ENCODE measurements at regions not wholly inside any gene's neighbourhood (a gene's known extent, or its start where the extent isn't known, plus 50 kb on each side); places are given as distances from the start of the nearest gene placed in this dataset.
"Not testable (repeated sequence)": the region's sequence is repeated elsewhere in the genome, so short reads cannot be mapped to it uniquely, and the experiment has no call there.

DNA sequence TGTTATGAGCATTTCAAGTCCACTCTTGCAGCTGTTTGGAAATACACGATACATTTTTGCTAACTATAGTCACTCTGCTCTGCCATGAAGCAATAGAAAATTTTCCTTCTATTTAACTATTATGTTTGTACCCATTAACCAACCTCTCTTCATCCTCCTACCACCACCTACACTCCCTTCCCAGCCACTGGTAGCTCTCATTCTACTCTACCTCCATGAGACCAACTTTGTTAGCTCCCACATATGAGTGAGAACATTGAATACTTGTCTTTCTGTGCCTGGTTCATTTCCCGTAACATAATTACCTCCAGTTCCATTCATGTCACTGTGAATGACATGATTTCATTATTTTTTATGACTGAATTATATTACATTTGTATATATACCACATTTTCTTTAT, 505.9 kb upstream of the CCNG1 start:
- DNase-seq (ENCODE audit: low read depth in 2 of 3, low spot score in 1 of 3): no peak

DNA sequence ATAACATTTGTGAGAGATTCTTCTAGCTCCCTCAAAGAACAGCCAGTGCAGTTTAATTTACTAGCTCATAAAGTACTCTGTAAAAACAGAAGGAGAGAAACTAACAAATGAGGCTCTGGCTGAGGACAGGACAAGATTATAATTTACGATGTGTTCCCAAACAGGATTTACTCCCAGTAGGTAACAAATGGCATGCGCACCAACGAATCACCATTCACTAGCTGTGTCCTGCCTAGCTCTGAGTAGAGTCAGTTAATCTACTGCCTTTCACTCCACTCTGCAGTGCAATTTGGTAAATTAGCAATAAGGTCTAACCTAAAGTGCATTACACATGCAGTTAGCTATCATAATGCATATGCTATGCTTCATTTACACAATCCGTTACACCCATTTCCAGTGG, 497.4 kb upstream of the CCNG1 start:
- DNase-seq (ENCODE audit: low read depth in 2 of 3, low spot score in 1 of 3): no peak

DNA sequence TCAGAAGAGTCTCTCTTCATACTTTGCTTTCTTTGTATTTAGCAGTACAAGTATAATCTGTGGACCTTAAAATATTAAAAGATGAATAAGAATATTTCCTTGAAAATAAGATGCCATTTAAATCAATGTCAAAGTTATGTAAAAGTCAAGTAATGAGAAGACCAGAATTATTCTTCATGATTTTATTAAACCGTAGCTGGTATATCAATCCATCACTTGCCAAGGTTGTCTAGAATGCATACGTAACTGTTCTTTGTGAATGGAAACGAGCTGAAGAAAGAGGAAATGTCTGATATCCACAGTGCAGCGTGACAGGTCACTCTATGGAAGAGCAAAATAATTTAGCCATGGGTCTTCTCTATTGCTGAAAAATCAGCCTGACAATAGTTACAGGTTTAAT, 488.7 kb upstream of the CCNG1 start:
- no peak for DNase-seq (ENCODE audit: low read depth in 2 of 3, low spot score in 1 of 3)

- no peak for DNase-seq (ENCODE audit: low read depth in 2 of 3, low spot score in 1 of 3)
Observed at GRCh38 chr5:162956570-162956969, 480.8 kb upstream of the CCNG1 start.

- not testable (repeated sequence) for DNase-seq (ENCODE audit: low read depth in 2 of 3, low spot score in 1 of 3)
Observed at GRCh38 chr5:162964144-162964543, 473.3 kb upstream of the CCNG1 start.

DNA sequence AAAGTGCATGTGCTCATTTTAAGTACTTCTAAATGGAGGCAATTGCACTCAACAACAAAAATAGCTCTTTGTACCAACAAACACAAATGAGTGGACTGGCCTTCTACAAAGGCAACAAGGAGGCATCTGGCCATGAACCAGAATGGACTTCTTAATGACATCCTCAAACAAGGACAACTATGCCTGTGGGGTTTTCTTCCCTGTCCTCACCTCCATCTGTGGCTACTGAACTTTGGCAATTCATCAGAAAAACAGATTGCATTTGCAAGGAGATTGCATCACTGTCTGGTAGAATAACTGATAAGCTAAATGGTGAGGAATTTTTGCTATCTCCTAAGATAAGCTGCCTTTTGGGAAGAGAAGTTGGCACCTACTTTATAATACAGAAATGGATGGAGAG, 447.3 kb upstream of the CCNG1 start:
- no peak for DNase-seq (ENCODE audit: low read depth in 2 of 3, low spot score in 1 of 3)

- DNase-seq (ENCODE audit: low read depth in 2 of 3, low spot score in 1 of 3): no peak
Observed at GRCh38 chr5:162990856-162991497, 446.4 kb upstream of the CCNG1 start.

GRCh38 chr5:162995568-162995967, 441.8 kb upstream of the CCNG1 start:
- no peak for DNase-seq (ENCODE audit: low read depth in 2 of 3, low spot score in 1 of 3)

GRCh38 chr5:162996053-162996452, 441.3 kb upstream of the CCNG1 start:
- DNase-seq (ENCODE audit: low read depth in 2 of 3, low spot score in 1 of 3): no peak

GRCh38 chr5:163005949-163006348, 431.4 kb upstream of the CCNG1 start:
- no peak for DNase-seq (ENCODE audit: low read depth in 2 of 3, low spot score in 1 of 3)

DNA sequence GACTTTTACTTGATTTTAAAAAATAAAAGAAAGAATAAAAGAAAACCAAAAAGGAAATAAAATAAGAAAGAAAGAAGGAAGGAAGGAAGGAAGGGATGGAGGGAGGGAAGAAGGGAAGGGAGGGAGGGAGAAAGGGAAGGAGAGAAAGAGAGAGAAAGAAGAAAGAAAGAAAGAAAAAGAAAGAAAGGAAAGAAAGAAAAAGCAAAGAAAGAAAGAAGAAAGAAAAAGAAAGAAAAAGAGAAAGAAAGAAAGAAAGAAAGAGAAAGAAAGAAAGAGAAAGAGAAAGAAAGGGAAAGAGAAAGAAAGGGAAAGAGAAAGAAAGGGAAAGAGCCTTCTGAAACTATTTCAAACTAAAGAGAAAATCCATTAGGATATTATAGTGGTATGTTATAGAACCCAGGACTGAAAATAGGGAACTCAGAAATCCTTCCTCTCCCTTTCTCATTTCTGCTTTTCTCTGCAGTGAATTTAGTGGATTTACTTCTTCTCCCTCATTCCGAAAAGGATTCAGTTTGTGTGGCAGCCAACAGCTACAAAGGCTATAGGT, 414.7 kb upstream of the CCNG1 start:
- no peak for DNase-seq (ENCODE audit: low read depth in 2 of 3, low spot score in 1 of 3)

GRCh38 chr5:163023846-163024245, 413.5 kb upstream of the CCNG1 start:
- DNase-seq (ENCODE audit: low read depth in 2 of 3, low spot score in 1 of 3): no peak

DNA sequence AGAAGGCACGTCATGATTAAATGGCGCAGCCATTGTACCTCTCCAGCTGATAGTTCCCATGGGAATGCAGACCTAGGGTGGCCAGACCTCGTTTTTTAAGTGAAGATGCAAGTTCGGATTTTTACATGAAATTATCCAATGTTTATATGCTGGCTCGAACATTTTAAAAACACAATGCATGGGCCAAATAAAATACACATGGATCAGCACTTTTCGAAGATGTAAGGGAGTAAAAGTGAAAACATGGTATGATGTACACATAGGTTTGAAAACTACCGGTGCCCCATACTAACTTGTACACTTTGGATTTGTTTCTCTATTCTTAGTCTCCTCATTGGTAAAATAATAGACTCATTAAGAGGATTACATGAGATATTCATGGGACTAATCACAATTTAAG, 412.5 kb upstream of the CCNG1 start:
- no peak for DNase-seq (ENCODE audit: low read depth in 2 of 3, low spot score in 1 of 3)

- no peak for DNase-seq (ENCODE audit: low read depth in 2 of 3, low spot score in 1 of 3)
Observed at GRCh38 chr5:163033656-163034055, 403.7 kb upstream of the CCNG1 start.

DNA sequence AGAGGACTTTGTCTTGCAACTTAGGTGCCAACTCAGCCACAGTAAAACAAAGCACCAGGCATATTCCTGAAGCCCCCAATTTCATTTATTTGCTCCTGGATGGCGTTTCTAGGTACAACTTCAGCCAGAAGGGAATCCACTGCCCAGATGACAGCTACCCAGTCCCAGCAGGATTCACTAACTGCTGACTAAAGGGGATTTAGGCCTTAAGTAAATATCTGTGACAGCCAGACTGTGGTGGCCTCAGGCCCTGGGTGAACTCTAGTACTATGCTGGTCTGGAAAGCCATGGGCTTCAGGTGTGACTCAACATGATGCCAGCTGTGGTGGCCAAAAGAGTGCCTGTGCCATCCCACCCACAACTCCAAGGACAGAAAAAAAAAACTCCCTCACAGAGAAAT, 396.1 kb upstream of the CCNG1 start:
- no peak for DNase-seq (ENCODE audit: low read depth in 2 of 3, low spot score in 1 of 3)

- no peak for DNase-seq (ENCODE audit: low read depth in 2 of 3, low spot score in 1 of 3)
Observed at GRCh38 chr5:163079618-163080017, 357.8 kb upstream of the CCNG1 start.

DNA sequence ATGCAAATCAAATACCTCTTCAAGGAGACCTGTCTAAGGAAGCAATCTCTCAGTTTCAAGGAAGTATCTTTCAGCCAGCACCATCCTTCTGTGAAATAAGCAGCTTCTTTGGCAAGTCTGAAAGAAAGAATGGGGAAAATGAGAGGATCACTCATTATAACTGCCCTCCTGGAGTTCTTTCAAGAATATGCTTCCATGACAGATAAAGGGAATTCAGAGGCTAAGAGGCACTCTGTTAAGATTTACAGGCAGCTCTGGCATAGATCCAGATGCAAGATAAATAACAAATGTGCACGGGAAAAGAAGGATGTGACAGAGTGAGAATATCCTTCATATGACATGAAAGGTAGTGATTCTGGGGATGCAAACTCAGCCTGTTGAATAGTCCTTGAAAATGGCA, 348.2 kb upstream of the CCNG1 start:
- no peak for DNase-seq (ENCODE audit: low read depth in 2 of 3, low spot score in 1 of 3)

DNA sequence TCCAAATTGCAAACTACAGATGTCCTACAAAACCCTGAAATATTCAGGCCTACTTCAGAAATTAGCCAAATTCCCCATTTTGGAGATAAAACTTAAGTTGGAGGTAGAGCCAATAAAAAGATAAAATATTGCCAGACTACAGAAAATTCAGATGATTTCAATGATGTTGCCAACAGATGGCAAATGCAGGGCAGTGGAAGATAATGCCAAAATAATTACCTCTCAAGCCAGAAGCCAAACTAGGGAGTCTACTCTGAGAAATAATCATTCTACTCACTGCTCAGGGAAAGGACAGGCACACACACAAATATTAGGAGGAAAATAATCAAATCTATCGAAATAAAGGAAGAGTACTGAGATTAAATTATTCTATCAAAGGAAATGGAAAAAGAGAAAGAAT, 347.5 kb upstream of the CCNG1 start:
- no peak for DNase-seq (ENCODE audit: low read depth in 2 of 3, low spot score in 1 of 3)

GRCh38 chr5:163094492-163095180, 342.8 kb upstream of the CCNG1 start:
- DNase-seq (ENCODE audit: low read depth in 2 of 3, low spot score in 1 of 3): no peak

- no peak for DNase-seq (ENCODE audit: low read depth in 2 of 3, low spot score in 1 of 3)
Observed at GRCh38 chr5:163104464-163104863, 332.9 kb upstream of the CCNG1 start.

GRCh38 chr5:163105456-163105855, 331.9 kb upstream of the CCNG1 start:
- no peak for DNase-seq (ENCODE audit: low read depth in 2 of 3, low spot score in 1 of 3)

DNA sequence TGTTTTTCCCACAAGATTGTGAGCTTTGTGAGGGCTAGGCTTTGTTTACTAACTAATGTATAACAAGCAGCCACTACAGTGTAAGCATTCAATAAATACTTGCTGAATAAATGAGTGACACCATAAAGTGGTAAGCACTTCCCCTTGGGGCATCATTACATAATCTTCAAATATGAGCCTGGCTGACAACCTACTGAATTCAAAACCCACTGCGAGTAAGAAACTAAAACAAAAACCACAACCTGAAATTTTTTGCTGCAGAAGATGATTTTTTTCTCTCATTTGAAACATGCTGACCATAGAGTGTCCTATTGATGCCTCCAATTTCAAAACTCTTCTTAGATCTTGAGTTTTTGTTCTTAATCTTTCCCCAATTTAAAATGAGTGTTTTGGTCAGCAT, 331.3 kb upstream of the CCNG1 start:
- no peak for DNase-seq (ENCODE audit: low read depth in 2 of 3, low spot score in 1 of 3)

- DNase-seq (ENCODE audit: low read depth in 2 of 3, low spot score in 1 of 3): no peak
Observed at GRCh38 chr5:163108351-163108750, 329.0 kb upstream of the CCNG1 start.

All from stimulated activated CD4-positive, alpha-beta T cell treated with anti-CD3 and anti-CD28 coated beads, Interleukin-12 subunit alpha, Interleukin-12 subunit beta, amount 100 ng/mL, for 48 hours (primary cell).